GM23338 (cell line): ENCODE measurements at regions not wholly inside any gene's neighbourhood (a gene's known extent, or its start where the extent isn't known, plus 50 kb on each side); places are given as distances from the start of the nearest gene placed in this dataset.

ENCODE experiments used
- ATAC-seq: fragments of 200-7000 bp; cut with Tn5 transposase; 3 replicates; pipeline ENCODE4 v1.9.1; 2020
- DNase-seq: peaks from one replicate; pipeline ENCODE4 v3.0.0-alpha.2; 2015; ENCODE audit warnings: low spot score
- H2AFZ ChIP-seq: fragments of 200-600 bp; sonication (generic); 2 replicates; pipeline ENCODE4 v1.8.0; 2016; ENCODE audit warnings: antibody characterized with exemption, mild to moderate bottlenecking, moderate library complexity
- H3F3A ChIP-seq: fragments of 200-600 bp; sonication (generic); replicated peaks from 2 replicates; pipeline ENCODE4 v1.8.0; 2017; ENCODE audit warnings: antibody characterized with exemption, mixed run types, low read depth
- H3K27ac ChIP-seq: fragments of 200-600 bp; sonication (generic); 2 replicates; pipeline ENCODE4 v1.6.1; 2016; ENCODE audit warnings: low read depth
- H3K27me3 ChIP-seq: fragments of 200-600 bp; sonication (generic); 2 replicates; pipeline ENCODE4 v1.8.0; 2016; ENCODE audit warnings: mild to moderate bottlenecking, mixed run types, moderate library complexity; ENCODE audit not compliant: insufficient read depth
- H3K36me3 ChIP-seq: fragments of 200-600 bp; sonication (generic); 2 replicates; pipeline ENCODE4 v1.8.0; 2016; ENCODE audit warnings: mild to moderate bottlenecking; ENCODE audit not compliant: insufficient read depth
- H3K4me1 ChIP-seq: fragments of 200-600 bp; sonication (generic); 2 replicates; pipeline ENCODE4 v1.8.0; 2016; ENCODE audit warnings: mild to moderate bottlenecking, moderate library complexity; ENCODE audit not compliant: insufficient read depth
- H3K4me2 ChIP-seq: fragments of 200-600 bp; sonication (generic); 2 replicates; pipeline ENCODE4 v1.7.1; 2017; ENCODE audit warnings: mixed run types
- H3K4me3 ChIP-seq: fragments of 200-600 bp; sonication (generic); 2 replicates; pipeline ENCODE4 v1.6.1; 2016; ENCODE audit warnings: mixed run types
- H3K79me2 ChIP-seq: fragments of 200-600 bp; sonication (generic); replicated peaks from 2 replicates; pipeline ENCODE4 v1.8.0; 2017; ENCODE audit warnings: mild to moderate bottlenecking; ENCODE audit not compliant: insufficient read depth
- H3K9me2 ChIP-seq: fragments of 200-600 bp; sonication (generic); 2 replicates; pipeline ENCODE4 v1.8.0; 2017; ENCODE audit not compliant: insufficient read depth
- H4K20me1 ChIP-seq: fragments of 200-600 bp; sonication (generic); replicated peaks from 2 replicates; pipeline ENCODE4 v1.8.0; 2017; ENCODE audit warnings: mild to moderate bottlenecking; ENCODE audit not compliant: insufficient read depth
- H3K27ac Mint-ChIP-seq: 2 replicates; pipeline ENCODE4 v1.8.0; 2020; ENCODE audit warnings: inconsistent platforms, mild to moderate bottlenecking, moderate library complexity, mixed read lengths
- H3K27me3 Mint-ChIP-seq: 3 replicates; pipeline ENCODE4 v1.8.0; 2022; ENCODE audit warnings: low read depth, mild to moderate bottlenecking, moderate library complexity, mixed read lengths, inconsistent platforms; ENCODE audit not compliant: insufficient read depth, poor library complexity
- H3K36me3 Mint-ChIP-seq: 3 replicates; pipeline ENCODE4 v1.8.0; 2021; ENCODE audit warnings: low read depth, mild to moderate bottlenecking, inconsistent platforms, moderate library complexity, mixed read lengths
- H3K4me1 Mint-ChIP-seq: 3 replicates; pipeline ENCODE4 v1.8.0; 2020; ENCODE audit warnings: mild to moderate bottlenecking, inconsistent platforms, mixed read lengths
- H3K4me3 Mint-ChIP-seq: 3 replicates; pipeline ENCODE4 v1.8.0; 2021; ENCODE audit warnings: moderate library complexity, mild to moderate bottlenecking, inconsistent platforms, mixed read lengths
- H3K9me3 Mint-ChIP-seq: 3 replicates; pipeline ENCODE4 v1.8.0; 2020; ENCODE audit warnings: moderate library complexity, mild to moderate bottlenecking, inconsistent platforms, mixed read lengths
- CREB1 ChIP-seq: fragments of 250-450 bp; sonication (Bioruptor Pico); IDR thresholded peaks from 2 replicates; pipeline ENCODE4 v1.5.0; 2020; ENCODE audit warnings: low read depth, mild to moderate bottlenecking, moderate library complexity
- CTCF ChIP-seq, 2 experiments: fragments of 200-600 bp in 1 of 2; sonication (generic) in 1 of 2; conservative IDR thresholded peaks; 2 replicates each; pipeline versions ENCODE4 v1.5.1 to v1.6.1; 2016 to 2017; ENCODE audit warnings: antibody characterized with exemption in 2 of 2, low read depth in 2 of 2, mild to moderate bottlenecking in 2 of 2, moderate library complexity in 1 of 2
- EZH2 ChIP-seq: fragments of 200-600 bp; sonication (generic); IDR thresholded peaks from one replicate; pipeline ENCODE4 v1.8.0; 2017; ENCODE audit warnings: antibody characterized with exemption, mild to moderate bottlenecking, low read depth; ENCODE audit not compliant: unreplicated experiment
- EZH2phosphoT487 ChIP-seq: fragments of 200-600 bp; sonication (generic); IDR thresholded peaks from one replicate; pipeline ENCODE4 v1.8.1; 2018; ENCODE audit warnings: antibody characterized with exemption; ENCODE audit not compliant: unreplicated experiment
- JUNB ChIP-seq: IDR thresholded peaks from one replicate; pipeline ENCODE4 v1.6.1; 2016; ENCODE audit warnings: antibody characterized with exemption; ENCODE audit not compliant: unreplicated experiment
- NANOG ChIP-seq: IDR thresholded peaks from 2 replicates; pipeline ENCODE4 v1.6.1; 2016; ENCODE audit warnings: antibody characterized with exemption, borderline replicate concordance
- POLR2AphosphoS5 ChIP-seq: IDR thresholded peaks from 2 replicates; pipeline ENCODE4 v1.6.1; 2016; ENCODE audit warnings: antibody characterized with exemption, low read depth
- REST ChIP-seq: IDR thresholded peaks from one replicate; pipeline ENCODE4 v1.6.1; 2018; ENCODE audit warnings: antibody characterized with exemption; ENCODE audit not compliant: unreplicated experiment
- STAT1 ChIP-seq: IDR thresholded peaks from one replicate; pipeline ENCODE4 v1.6.1; 2016; ENCODE audit warnings: antibody characterized with exemption; ENCODE audit not compliant: unreplicated experiment
- ZNF114 ChIP-seq: fragments of 250-450 bp; sonication (Bioruptor Pico); IDR thresholded peaks from 2 replicates; pipeline ENCODE4 v1.5.0; 2020; ENCODE audit warnings: mild to moderate bottlenecking, moderate library complexity
- ZNF331 ChIP-seq: fragments of 250-450 bp; sonication (Bioruptor Pico); IDR thresholded peaks from 2 replicates; pipeline ENCODE4 v1.5.0; 2020; ENCODE audit warnings: low read depth, mild to moderate bottlenecking, moderate library complexity
- TF ChIP-seq, protein P1 (sequence below): IDR thresholded peaks from 2 replicates; pipeline ENCODE4 v1.6.1; 2016; ENCODE audit warnings: antibody characterized with exemption
- TF ChIP-seq, protein P2 (sequence below): fragments of 250-450 bp; sonication (Bioruptor Pico); IDR thresholded peaks from 2 replicates; pipeline ENCODE4 v1.5.0; 2020; ENCODE audit warnings: mild to moderate bottlenecking, moderate library complexity

GRCh38 chr2:74746480-74746879, 87.4 kb upstream of the HK2 start:
- Histone ChIP-seq H3K36me3 (no peaks in the 10 kb centered on the region), H3K79me2 (no peaks in the 10 kb centered on the region), H3K9me2 (0 out of 2 replicates have a peak, but pooled peaks cover 5% of the 10 kb centered on the region), H3K4me1 (no peaks in the 10 kb centered on the region), H3F3A (no peaks in the 10 kb centered on the region), H4K20me1 (no peaks in the 10 kb centered on the region), H2AFZ (no peak overlapping the region), H3K4me3 (no peak overlapping the region), H3K4me2 (no peak overlapping the region), H3K27ac (no peak overlapping the region), H3K27me3 (no peaks in the 10 kb centered on the region)
- no peak for TF ChIP-seq EZH2
- TF ChIP-seq, protein P1, sequence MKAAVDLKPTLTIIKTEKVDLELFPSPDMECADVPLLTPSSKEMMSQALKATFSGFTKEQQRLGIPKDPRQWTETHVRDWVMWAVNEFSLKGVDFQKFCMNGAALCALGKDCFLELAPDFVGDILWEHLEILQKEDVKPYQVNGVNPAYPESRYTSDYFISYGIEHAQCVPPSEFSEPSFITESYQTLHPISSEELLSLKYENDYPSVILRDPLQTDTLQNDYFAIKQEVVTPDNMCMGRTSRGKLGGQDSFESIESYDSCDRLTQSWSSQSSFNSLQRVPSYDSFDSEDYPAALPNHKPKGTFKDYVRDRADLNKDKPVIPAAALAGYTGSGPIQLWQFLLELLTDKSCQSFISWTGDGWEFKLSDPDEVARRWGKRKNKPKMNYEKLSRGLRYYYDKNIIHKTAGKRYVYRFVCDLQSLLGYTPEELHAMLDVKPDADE: no peak
- no peak for TF ChIP-seq ZNF331 (CRISPR knock-in tag)
- TF ChIP-seq EZH2phosphoT487: no peak
- TF ChIP-seq, protein P2, sequence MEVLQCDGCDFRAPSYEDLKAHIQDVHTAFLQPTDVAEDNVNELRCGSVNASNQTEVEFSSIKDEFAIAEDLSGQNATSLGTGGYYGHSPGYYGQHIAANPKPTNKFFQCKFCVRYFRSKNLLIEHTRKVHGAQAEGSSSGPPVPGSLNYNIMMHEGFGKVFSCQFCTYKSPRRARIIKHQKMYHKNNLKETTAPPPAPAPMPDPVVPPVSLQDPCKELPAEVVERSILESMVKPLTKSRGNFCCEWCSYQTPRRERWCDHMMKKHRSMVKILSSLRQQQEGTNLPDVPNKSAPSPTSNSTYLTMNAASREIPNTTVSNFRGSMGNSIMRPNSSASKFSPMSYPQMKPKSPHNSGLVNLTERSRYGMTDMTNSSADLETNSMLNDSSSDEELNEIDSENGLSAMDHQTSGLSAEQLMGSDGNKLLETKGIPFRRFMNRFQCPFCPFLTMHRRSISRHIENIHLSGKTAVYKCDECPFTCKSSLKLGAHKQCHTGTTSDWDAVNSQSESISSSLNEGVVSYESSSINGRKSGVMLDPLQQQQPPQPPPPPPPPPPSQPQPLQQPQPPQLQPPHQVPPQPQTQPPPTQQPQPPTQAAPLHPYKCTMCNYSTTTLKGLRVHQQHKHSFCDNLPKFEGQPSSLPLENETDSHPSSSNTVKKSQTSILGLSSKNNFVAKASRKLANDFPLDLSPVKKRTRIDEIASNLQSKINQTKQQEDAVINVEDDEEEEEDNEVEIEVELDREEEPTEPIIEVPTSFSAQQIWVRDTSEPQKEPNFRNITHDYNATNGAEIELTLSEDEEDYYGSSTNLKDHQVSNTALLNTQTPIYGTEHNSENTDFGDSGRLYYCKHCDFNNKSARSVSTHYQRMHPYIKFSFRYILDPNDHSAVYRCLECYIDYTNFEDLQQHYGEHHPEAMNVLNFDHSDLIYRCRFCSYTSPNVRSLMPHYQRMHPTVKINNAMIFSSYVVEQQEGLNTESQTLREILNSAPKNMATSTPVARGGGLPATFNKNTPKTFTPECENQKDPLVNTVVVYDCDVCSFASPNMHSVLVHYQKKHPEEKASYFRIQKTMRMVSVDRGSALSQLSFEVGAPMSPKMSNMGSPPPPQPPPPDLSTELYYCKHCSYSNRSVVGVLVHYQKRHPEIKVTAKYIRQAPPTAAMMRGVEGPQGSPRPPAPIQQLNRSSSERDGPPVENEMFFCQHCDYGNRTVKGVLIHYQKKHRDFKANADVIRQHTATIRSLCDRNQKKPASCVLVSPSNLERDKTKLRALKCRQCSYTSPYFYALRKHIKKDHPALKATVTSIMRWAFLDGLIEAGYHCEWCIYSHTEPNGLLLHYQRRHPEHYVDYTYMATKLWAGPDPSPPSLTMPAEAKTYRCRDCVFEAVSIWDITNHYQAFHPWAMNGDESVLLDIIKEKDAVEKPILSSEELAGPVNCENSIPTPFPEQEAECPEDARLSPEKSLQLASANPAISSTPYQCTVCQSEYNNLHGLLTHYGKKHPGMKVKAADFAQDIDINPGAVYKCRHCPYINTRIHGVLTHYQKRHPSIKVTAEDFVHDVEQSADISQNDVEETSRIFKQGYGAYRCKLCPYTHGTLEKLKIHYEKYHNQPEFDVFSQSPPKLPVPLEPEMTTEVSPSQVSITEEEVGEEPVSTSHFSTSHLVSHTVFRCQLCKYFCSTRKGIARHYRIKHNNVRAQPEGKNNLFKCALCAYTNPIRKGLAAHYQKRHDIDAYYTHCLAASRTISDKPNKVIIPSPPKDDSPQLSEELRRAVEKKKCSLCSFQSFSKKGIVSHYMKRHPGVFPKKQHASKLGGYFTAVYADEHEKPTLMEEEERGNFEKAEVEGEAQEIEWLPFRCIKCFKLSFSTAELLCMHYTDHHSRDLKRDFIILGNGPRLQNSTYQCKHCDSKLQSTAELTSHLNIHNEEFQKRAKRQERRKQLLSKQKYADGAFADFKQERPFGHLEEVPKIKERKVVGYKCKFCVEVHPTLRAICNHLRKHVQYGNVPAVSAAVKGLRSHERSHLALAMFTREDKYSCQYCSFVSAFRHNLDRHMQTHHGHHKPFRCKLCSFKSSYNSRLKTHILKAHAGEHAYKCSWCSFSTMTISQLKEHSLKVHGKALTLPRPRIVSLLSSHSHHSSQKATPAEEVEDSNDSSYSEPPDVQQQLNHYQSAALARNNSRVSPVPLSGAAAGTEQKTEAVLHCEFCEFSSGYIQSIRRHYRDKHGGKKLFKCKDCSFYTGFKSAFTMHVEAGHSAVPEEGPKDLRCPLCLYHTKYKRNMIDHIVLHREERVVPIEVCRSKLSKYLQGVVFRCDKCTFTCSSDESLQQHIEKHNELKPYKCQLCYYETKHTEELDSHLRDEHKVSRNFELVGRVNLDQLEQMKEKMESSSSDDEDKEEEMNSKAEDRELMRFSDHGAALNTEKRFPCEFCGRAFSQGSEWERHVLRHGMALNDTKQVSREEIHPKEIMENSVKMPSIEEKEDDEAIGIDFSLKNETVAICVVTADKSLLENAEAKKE: no peak
- no peak for TF ChIP-seq NANOG
- TF ChIP-seq CREB1 (CRISPR knock-in tag): no peak
- no peak for TF ChIP-seq STAT1
- no peak for TF ChIP-seq ZNF114 (CRISPR knock-in tag)
- TF ChIP-seq REST: no peak
- no peak for TF ChIP-seq CTCF (conservative IDR thresholded peaks at IDR 0.05; ENCODE audit: low read depth in 2 of 2)
- no peak for TF ChIP-seq POLR2AphosphoS5
- no peak for TF ChIP-seq JUNB
- H3K27me3 Mint-ChIP-seq: peaks cover 12% of the 10 kb centered on the region
- ATAC-seq (no peak), DNase-seq (no peak)
- H3K4me1 Mint-ChIP-seq: peaks cover 10% of the 10 kb centered on the region
- H3K4me3 Mint-ChIP-seq: no peak overlapping the region
- no peak overlapping the region for H3K27ac Mint-ChIP-seq
- no peaks in the 10 kb centered on the region for H3K9me3 Mint-ChIP-seq
- H3K36me3 Mint-ChIP-seq: no peaks in the 10 kb centered on the region
